Pancreas (tissue), 10 donors: ENCODE measurements at regions not wholly inside any gene's neighbourhood (a gene's known extent, or its start where the extent isn't known, plus 50 kb on each side); places are given as distances from the start of the nearest gene placed in this dataset.

Source experiments
- ATAC-seq, 4 donors: fragments of 200-7000 bp; cut with Tn5 transposase; one replicate each; pipeline versions ENCODE4 v1.8.0 to v1.9.1; 2020; ENCODE audit warnings: mild to moderate bottlenecking in 4 of 4, moderate library complexity in 4 of 4
- DNase-seq, 6 donors: peaks; one replicate each; pipeline ENCODE4 v3.0.0-alpha.2; 2020
- FAIRE-seq: peaks from 2 replicates; lab custom pipeline; 2012; peaks lifted over from hg19 to GRCh38; lab: Jason Lieb, UNC
- H3K27ac ChIP-seq, 4 donors: fragments of 200-600 bp; sonication (generic); 1 replicate in 3 of 4; 2 replicates in 1 of 4; pipeline versions ENCODE4 v1.5.0 to v1.8.0; 2020
- H3K27me3 ChIP-seq, 4 donors: fragments of 200-600 bp; one replicate each; pipeline ENCODE4 v1.8.0; 2021
- H3K36me3 ChIP-seq, 3 donors: fragments of 200-600 bp; sonication (generic) in 1 of 3; one replicate each; pipeline versions ENCODE4 v1.5.0 to v1.8.0; 2020 to 2021
- H3K4me1 ChIP-seq, 3 donors: fragments of 200-600 bp; one replicate each; pipeline ENCODE4 v1.8.0; 2021
- H3K4me3 ChIP-seq, 4 donors: fragments of 200-600 bp; sonication (generic) in 2 of 4; one replicate each; pipeline versions ENCODE4 v1.5.0 to v1.8.0; 2020 to 2021
- H3K9me3 ChIP-seq, 4 donors: fragments of 200-600 bp; one replicate each; pipeline ENCODE4 v1.8.0; 2021
- CTCF ChIP-seq, 4 donors: fragments of 200-600 bp; sonication (generic) in 3 of 4; IDR thresholded peaks; one replicate each; pipeline versions ENCODE4 v1.5.0 to v1.8.0; 2021; ENCODE audit warnings: antibody characterized with exemption in 4 of 4
- WGBS, 2 donors: extraction: QIAGEN DNeasy Blood & Tissue Kit; methylation state at CpG; one replicate each; pipeline ENCODE4 v1.1.7; 2013; 5-methylcytosine and 5-hydroxymethylcytosine counted together
- intact Hi-C, 3 donors: fragments of 100-400 bp; cut with DNase I; formaldehyde crosslinking; loops; one replicate each; pipeline versions ENCODE4 v1.11.1 to v1.14.2; 2022
- donor health status: healthy with polysubstance abuse.
- donor health status: DM: no; HTN: no; CAD: no; lungs with moderate emphysema.
- donor health status: DM: no; HTN: no; CAD: no.
- donor health status: control.
- donor health status: control.
- donor health status: Bipolar disorder and iron deficiency.
- donor health status: DM: yes; HTN: yes; CAD: no.
- donor health status: DM: no; HTN: no; CAD: no.
- donor health status: DM: no; HTN: no; CAD: no.
- donor health status: DM: yes; HTN: yes; CAD: no.

GRCh38 chr18:76673281-76674185, 148.8 kb upstream of the ZNF236 start:
- H3K4me1 ChIP-seq = no peaks in the 10 kb centered on the region
- no peak overlapping the region for H3K4me3 ChIP-seq
- no peak overlapping the region for H3K27ac ChIP-seq
- no peaks in the 10 kb centered on the region for H3K27me3 ChIP-seq
- TF ChIP-seq CTCF (IDR thresholded peaks at IDR 0.05) = no peak
- H3K9me3 ChIP-seq = no peaks in the 10 kb centered on the region
- 71 to 76% methylated on average over 21 of the region's 21 CpGs for WGBS, 2 donors
- no peaks in the 10 kb centered on the region for H3K36me3 ChIP-seq
- no peak for DNase-seq
- no peak for FAIRE-seq
- intact Hi-C loops = no loop called here
- ATAC-seq = no peak

GRCh38 chr18:76672627-76673026, 149.7 kb upstream of the ZNF236 start:
- FAIRE-seq (no peak), DNase-seq (no peak), ATAC-seq (no peak)
- Histone ChIP-seq H3K4me3 (no peak overlapping the region), H3K36me3 (no peaks in the 10 kb centered on the region), H3K27ac (no peak overlapping the region), H3K9me3 (no peaks in the 10 kb centered on the region), H3K4me1 (no peaks in the 10 kb centered on the region), H3K27me3 (no peaks in the 10 kb centered on the region)
- WGBS, 2 donors = 61 to 69% methylated on average over 3 of the region's 3 CpGs
- no peak for TF ChIP-seq CTCF (IDR thresholded peaks at IDR 0.05)
- intact Hi-C loops = no loop called here

- intact Hi-C loops = no loop called here
- H3K36me3 ChIP-seq = no peaks in the 10 kb centered on the region
- 49 to 53% methylated on average over 12 of the region's 12 CpGs for WGBS, 2 donors
- no peaks in the 10 kb centered on the region for H3K9me3 ChIP-seq
- no peak for FAIRE-seq
- no peak overlapping the region for H3K27ac ChIP-seq
- no peak for DNase-seq
- no peaks in the 10 kb centered on the region for H3K4me1 ChIP-seq
- peak in 2 of 4 donors; percentile 11 to 31 for ATAC-seq
- H3K4me3 ChIP-seq = no peak overlapping the region
- no peaks in the 10 kb centered on the region for H3K27me3 ChIP-seq
- no peak for TF ChIP-seq CTCF (IDR thresholded peaks at IDR 0.05)
Observed at GRCh38 chr18:76670564-76671288, 151.6 kb upstream of the ZNF236 start.

GRCh38 chr18:76668546-76668945, 153.8 kb upstream of the ZNF236 start:
- 64 to 74% methylated on average over 5 of the region's 5 CpGs for WGBS, 2 donors
- no peak for FAIRE-seq
- intact Hi-C loops = no loop called here

More at GRCh38 chr18:76668546-76668945, 153.8 kb upstream of the ZNF236 start:
- no peak overlapping the region for H3K4me3 ChIP-seq
- H3K9me3 ChIP-seq = no peaks in the 10 kb centered on the region
- no peak for DNase-seq
- no peak for ATAC-seq
- no peaks in the 10 kb centered on the region for H3K36me3 ChIP-seq
- no peaks in the 10 kb centered on the region for H3K4me1 ChIP-seq
- H3K27me3 ChIP-seq = no peaks in the 10 kb centered on the region
- TF ChIP-seq CTCF (IDR thresholded peaks at IDR 0.05) = no peak
- H3K27ac ChIP-seq = no peak overlapping the region
